H1 (cell line): ENCODE measurements at regions not wholly inside any gene's neighbourhood (a gene's known extent, or its start where the extent isn't known, plus 50 kb on each side); places are given as distances from the start of the nearest gene placed in this dataset.
A peak's percentile ranks its signal among the peaks of the same experiment; 100 is the strongest.

Experiments used
- CTCF ChIA-PET: fragments of 300-600 bp; sonication (Branson Sonifier 250); formaldehyde crosslinking; loops from one replicate; lab custom pipeline; 2021; ENCODE audit not compliant: partially characterized antibody; lab: Charles Lee
- POLR2A ChIA-PET: fragments of 300-600 bp; sonication (Branson Sonifier 250); formaldehyde crosslinking; loops from one replicate; lab custom pipeline; 2021; ENCODE audit warnings: inconsistent platforms; ENCODE audit not compliant: partially characterized antibody; lab: Charles Lee
- DNase-seq, 2 experiments: peaks; one replicate each; pipeline versions ENCODE4 v3.0.0 to v3.0.0-alpha.2; 2010 to 2022; ENCODE audit warnings: low spot score in 2 of 2, low read depth in 1 of 2, mixed read lengths in 1 of 2
- FAIRE-seq: peaks from 2 replicates; lab custom pipeline; 2011; peaks lifted over from hg19 to GRCh38; lab: Jason Lieb, UNC
- H2AFZ ChIP-seq: 2 replicates; pipeline ENCODE4 v1.8.1; 2012; ENCODE audit warnings: low read length, inconsistent platforms
- H2AK5ac ChIP-seq: 2 replicates; pipeline ENCODE4 v1.6.1; 2013; ENCODE audit warnings: low read depth, low read length
- H2BK120ac ChIP-seq: replicated peaks from 2 replicates; pipeline ENCODE3; 2013; ENCODE audit warnings: low read depth, low read length, inconsistent platforms
- H2BK12ac ChIP-seq: 2 replicates; pipeline ENCODE4 v1.6.1; 2013; ENCODE audit warnings: low read depth, low read length
- H2BK15ac ChIP-seq: 2 replicates; pipeline ENCODE4 v1.6.1; 2013; ENCODE audit warnings: low read length
- H2BK20ac ChIP-seq: 2 replicates; pipeline ENCODE4 v1.6.1; 2013; ENCODE audit warnings: low read length
- H2BK5ac ChIP-seq: 2 replicates; pipeline ENCODE4 v1.6.1; 2013; ENCODE audit warnings: low read depth, low read length
- H3K14ac ChIP-seq: 2 replicates; pipeline ENCODE4 v1.6.1; 2013; ENCODE audit warnings: inconsistent platforms; ENCODE audit not compliant: insufficient read length
- H3K18ac ChIP-seq: 2 replicates; pipeline ENCODE4 v1.6.1; 2013; ENCODE audit warnings: low read length; ENCODE audit errors: extremely low read depth
- H3K23ac ChIP-seq: 2 replicates; pipeline ENCODE4 v1.6.1; 2013; ENCODE audit warnings: inconsistent platforms; ENCODE audit not compliant: insufficient read length
- H3K23me2 ChIP-seq: 2 replicates; pipeline ENCODE4 v1.6.1; 2013; ENCODE audit warnings: low read depth, low read length
- H3K27ac ChIP-seq: 2 replicates; pipeline ENCODE4 v1.6.1; 2011; ENCODE audit warnings: low read depth, low read length, inconsistent platforms
- H3K27me3 ChIP-seq, 4 experiments: replicated peaks in 1 of 4; 1 replicate in 1 of 4; 2 replicates in 3 of 4; pipeline versions ENCODE4 v1.6.1 to v1.8.1; 2011 to 2013; ENCODE audit warnings: low read length in 3 of 4, mild to moderate bottlenecking in 3 of 4, inconsistent platforms in 2 of 4, mixed read lengths in 2 of 4, moderate library complexity in 1 of 4; ENCODE audit not compliant: control insufficient read depth in 3 of 4, insufficient read depth in 3 of 4; ENCODE audit errors: extremely low read depth in 1 of 4
- H3K36me3 ChIP-seq, 4 experiments: 2 replicates each; pipeline versions ENCODE4 v1.6.1 to v1.8.1; 2011 to 2013; ENCODE audit warnings: mild to moderate bottlenecking in 4 of 4, low read length in 3 of 4, moderate library complexity in 2 of 4, control low read depth in 1 of 4, inconsistent platforms in 1 of 4; ENCODE audit not compliant: insufficient read depth in 4 of 4, control insufficient read depth in 2 of 4
- H3K4ac ChIP-seq: replicated peaks from 2 replicates; pipeline ENCODE3; 2013; ENCODE audit warnings: low read length, low read depth, mixed read lengths, inconsistent platforms; ENCODE audit not compliant: insufficient read length
- H3K4me1 ChIP-seq, 4 experiments: replicated peaks in 1 of 4; 1 replicate in 1 of 4; 2 replicates in 3 of 4; pipeline versions ENCODE4 v1.6.1 to v1.8.1; 2011 to 2013; ENCODE audit warnings: low read length in 3 of 4, inconsistent platforms in 2 of 4, mixed read lengths in 1 of 4; ENCODE audit not compliant: insufficient read depth in 4 of 4, control insufficient read depth in 3 of 4
- H3K4me2 ChIP-seq, 2 experiments: 2 replicates each; pipeline versions ENCODE4 v1.6.1 to v1.8.1; 2011 to 2013; ENCODE audit warnings: low read depth in 2 of 2, low read length in 2 of 2, control low read depth in 1 of 2, inconsistent platforms in 1 of 2, mild to moderate bottlenecking in 1 of 2; ENCODE audit not compliant: insufficient read depth in 1 of 2
- H3K4me3 ChIP-seq, 4 experiments: fragments of 200-600, 300-600 bp in 1 of 4; sonication (generic), shearing (Covaris generic), sonication (Bioruptor Twin) in 1 of 4; 2 replicates each; pipeline versions ENCODE4 v1.5.1 to v1.8.1; 2011 to 2016; ENCODE audit warnings: low read length in 4 of 4, low read depth in 3 of 4, control low read depth in 2 of 4, inconsistent platforms in 2 of 4, mild to moderate bottlenecking in 2 of 4, mixed read lengths in 1 of 4, moderate library complexity in 1 of 4; ENCODE audit not compliant: insufficient read depth in 2 of 4; ENCODE audit errors: extremely low read depth in 1 of 4
- H3K56ac ChIP-seq: replicated peaks from 2 replicates; pipeline ENCODE3; 2013; ENCODE audit warnings: low read depth, mild to moderate bottlenecking, mixed read lengths, low read length, inconsistent platforms; ENCODE audit not compliant: insufficient read length
- H3K79me1 ChIP-seq: 2 replicates; pipeline ENCODE4 v1.6.1; 2013; ENCODE audit warnings: low read depth, low read length, control low read depth
- H3K79me2 ChIP-seq, 2 experiments: 2 replicates each; pipeline versions ENCODE4 v1.6.1 to v1.8.1; 2012 to 2013; ENCODE audit warnings: low read length in 2 of 2, mild to moderate bottlenecking in 2 of 2, inconsistent platforms in 1 of 2; ENCODE audit not compliant: insufficient read depth in 2 of 2, control insufficient read depth in 1 of 2
- H3K9ac ChIP-seq, 4 experiments: replicated peaks in 1 of 4; 1 replicate in 1 of 4; 2 replicates in 3 of 4; pipeline versions ENCODE4 v1.6.1 to v1.8.1; 2011 to 2013; ENCODE audit warnings: low read depth in 3 of 4, low read length in 3 of 4, control low read depth in 2 of 4, mild to moderate bottlenecking in 2 of 4, moderate library complexity in 2 of 4, inconsistent platforms in 1 of 4; ENCODE audit errors: extremely low read depth in 1 of 4
- H3K9me3 ChIP-seq, 2 experiments: 2 replicates each; pipeline versions ENCODE4 v1.6.1 to v1.8.1; 2012 to 2013; ENCODE audit warnings: mild to moderate bottlenecking in 2 of 2, moderate library complexity in 2 of 2, control low read depth in 1 of 2, inconsistent platforms in 1 of 2, low read depth in 1 of 2, low read length in 1 of 2, mixed read lengths in 1 of 2; ENCODE audit not compliant: insufficient read depth in 2 of 2
- H4K20me1 ChIP-seq, 2 experiments: replicated peaks in 1 of 2; 2 replicates each; pipeline versions ENCODE3 to v1.8.1; 2011 to 2013; ENCODE audit warnings: inconsistent platforms in 2 of 2, low read length in 2 of 2, mild to moderate bottlenecking in 1 of 2; ENCODE audit not compliant: insufficient read depth in 2 of 2, control insufficient read depth in 1 of 2
- H4K5ac ChIP-seq: 2 replicates; pipeline ENCODE4 v1.6.1; 2013; ENCODE audit warnings: low read length, low read depth, mixed read lengths, inconsistent platforms; ENCODE audit not compliant: insufficient read length
- H4K8ac ChIP-seq: 2 replicates; pipeline ENCODE4 v1.8.0; 2013; ENCODE audit warnings: mild to moderate bottlenecking, moderate library complexity, low read length, inconsistent platforms; ENCODE audit not compliant: insufficient read depth; ENCODE audit errors: extremely low read depth
- H4K91ac ChIP-seq: replicated peaks from 2 replicates; pipeline ENCODE3; 2013; ENCODE audit warnings: low read length, mixed read lengths, inconsistent platforms; ENCODE audit not compliant: insufficient read length
- ASH2L ChIP-seq: fragments of 200-600, 300-600 bp; sonication (generic); IDR thresholded peaks from one replicate; pipeline ENCODE4 v1.7.1; 2017; ENCODE audit warnings: low read length
- CHD2 ChIP-seq: IDR thresholded peaks from 2 replicates; pipeline ENCODE4 v1.6.1; 2012; ENCODE audit warnings: low read length, improper control_type of control experiment
- E2F6 ChIP-seq: IDR thresholded peaks from 2 replicates; pipeline ENCODE4 v1.6.1; 2012; ENCODE audit warnings: inconsistent platforms
- EP300 ChIP-seq, 2 experiments: IDR thresholded peaks; 1 replicate in 1 of 2; 2 replicates in 1 of 2; pipeline ENCODE4 v1.6.1; 2011 to 2012; ENCODE audit warnings: low read depth in 2 of 2, low read length in 2 of 2, mild to moderate bottlenecking in 2 of 2, borderline replicate concordance in 1 of 2, inconsistent platforms in 1 of 2, moderate library complexity in 1 of 2
- JUND ChIP-seq: IDR thresholded peaks from 2 replicates; pipeline ENCODE4 v1.6.1; 2011; ENCODE audit warnings: mild to moderate bottlenecking, improper control_type of control experiment, low read length
- RAD21 ChIP-seq, 2 experiments: IDR thresholded peaks in 1 of 2; conservative IDR thresholded peaks in 1 of 2; 2 replicates each; pipeline ENCODE4 v1.6.1; 2011; ENCODE audit warnings: low read depth in 2 of 2, low read length in 2 of 2, improper control_type of control experiment in 1 of 2, inconsistent platforms in 1 of 2, mild to moderate bottlenecking in 1 of 2, moderate library complexity in 1 of 2
- SUZ12 ChIP-seq: fragments of 200-600 bp; sonication (generic); IDR thresholded peaks from 2 replicates; pipeline ENCODE4 v1.6.1; 2012; ENCODE audit warnings: mild to moderate bottlenecking, inconsistent platforms, low read length, moderate library complexity, mixed read lengths
- TAF7 ChIP-seq: optimal IDR thresholded peaks from 2 replicates; pipeline ENCODE3; 2011; ENCODE audit warnings: low read depth, mild to moderate bottlenecking, inconsistent platforms, low read length, moderate library complexity, borderline replicate concordance
- TCF12 ChIP-seq: IDR thresholded peaks from 2 replicates; pipeline ENCODE4 v1.6.1; 2011; ENCODE audit warnings: low read depth, mild to moderate bottlenecking, low read length
- TEAD4 ChIP-seq: IDR thresholded peaks from 2 replicates; pipeline ENCODE4 v1.6.1; 2012; ENCODE audit warnings: low read depth, low read length, inconsistent platforms, mixed read lengths
- WGBS, 2 experiments: shearing (Covaris generic) in 1 of 2; methylation state at CpG; one replicate each; pipeline versions ENCODE4 v1.1.6 to v1.1.7; 2013 to 2015; ENCODE audit warnings: low lambda C conversion rate in 2 of 2, mixed read lengths in 2 of 2, inconsistent platforms in 1 of 2, low coverage in 1 of 2, missing lambda C conversion rate in 1 of 2; ENCODE audit not compliant: insufficient replicate concordance in 2 of 2, insufficient coverage in 1 of 2, insufficient read length in 1 of 2; ENCODE audit errors: extremely low coverage in 1 of 2, missing lambda C conversion rate in 1 of 2; 5-methylcytosine and 5-hydroxymethylcytosine counted together

GRCh38 chr6:27605401-27606342 is 132.8 kb upstream of the ZNF184 start:
- 0 out of 2 replicates have a peak overlapping the region, but pooled peaks have one; percentile 84 for H2BK15ac ChIP-seq
- no peaks in the 10 kb centered on the region for H4K20me1 ChIP-seq
- no peak overlapping the region for H4K5ac ChIP-seq
- H4K91ac ChIP-seq = no peak overlapping the region
- H2AK5ac ChIP-seq = no peak overlapping the region
- no peak overlapping the region; the same call in 1 of the 2 replicates for H3K27ac ChIP-seq
- H3K9me3 ChIP-seq = no peaks in the 10 kb centered on the region
- H3K4ac ChIP-seq = no peak overlapping the region
- H3K27me3 ChIP-seq = no peaks in the 10 kb centered on the region
- no peak overlapping the region for H2BK20ac ChIP-seq
- H3K4me1 ChIP-seq = no peaks in the 10 kb centered on the region
- peak overlapping the region; percentile 74 to 83 for H3K4me2 ChIP-seq
- H3K23ac ChIP-seq = no peak overlapping the region
- POLR2A ChIA-PET = interaction anchor here (1.2 to 1.5 kb wide), 3 partner anchors 25 to 205 kb away, joined by 3 read pairs; a partner anchor contains a TSS
- FAIRE-seq (peak; percentile 96), DNase-seq (peak; percentile 84 to 95)
- H3K4me3 ChIP-seq = peak overlapping the region; percentile 73 to 98 (median 91)
- peak overlapping the region in 2 of 4 experiments; percentile 4 to 85; a peak in 5 of 7 replicates for H3K9ac ChIP-seq
- H3K79me2 ChIP-seq = no peaks in the 10 kb centered on the region
- CTCF ChIA-PET = interaction anchor here (0.7 to 1.2 kb wide), 8 partner anchors 9 to 416 kb away, joined by 3 to 5 read pairs (median 3); no protein-coding TSS in a partner anchor
- H3K18ac ChIP-seq = no peak overlapping the region; the same call in 1 of the 2 replicates
- H3K36me3 ChIP-seq = no peaks in the 10 kb centered on the region
- H3K23me2 ChIP-seq = peaks cover 4% of the 10 kb centered on the region; the same call in 1 of the 2 replicates
- WGBS, 2 experiments = 7% methylated on average over 31 of the region's 31 CpGs; no CpG with 5 or more reads in 1 of the 2 experiments
- peak overlapping the region; percentile 55; the same call in 1 of the 2 replicates for H2BK12ac ChIP-seq
- H3K79me1 ChIP-seq = no peaks in the 10 kb centered on the region
- no peak overlapping the region; the same call in none of the 2 replicates for H2BK5ac ChIP-seq
- H4K8ac ChIP-seq = no peak overlapping the region; the same call in 1 of the 2 replicates
- no peak overlapping the region for H3K56ac ChIP-seq
- H2AFZ ChIP-seq = peak overlapping the region; percentile 98
- no peak overlapping the region for H2BK120ac ChIP-seq
- no peak overlapping the region for H3K14ac ChIP-seq
- no peak for TF ChIP-seq TCF12
- TF ChIP-seq TEAD4 = peak; percentile 88
- TF ChIP-seq TAF7 = peak; percentile 76
- TF ChIP-seq JUND = no peak
- no peak for TF ChIP-seq EP300 (IDR thresholded peaks at IDR 0.05; ENCODE audit: borderline replicate concordance in 1 of 2, low read depth in 2 of 2, low read length in 2 of 2)
- TF ChIP-seq E2F6 = no peak
- TF ChIP-seq CHD2 = no peak
- TF ChIP-seq SUZ12 = no peak
- peak; percentile 99 for TF ChIP-seq ASH2L
- TF ChIP-seq RAD21 (IDR thresholded peaks at IDR 0.05 in 1 of 2, conservative IDR thresholded peaks at IDR 0.05 in 1 of 2; ENCODE audit: low read depth in 2 of 2, low read length in 2 of 2) = no peak
